Astrocyte of the cerebellum (primary cell): ENCODE measurements at regions not wholly inside any gene's neighbourhood (a gene's known extent, or its start where the extent isn't known, plus 50 kb on each side); places are given as distances from the start of the nearest gene placed in this dataset.
"Not testable (repeated sequence)": the region's sequence is repeated elsewhere in the genome, so short reads cannot be mapped to it uniquely, and the experiment has no call there.

Source experiments
- DNase-seq: peaks from one replicate; pipeline ENCODE4 v3.0.0-alpha.2; 2011; ENCODE audit warnings: low read depth
- H3K4me3 ChIP-seq: 2 replicates; pipeline ENCODE4 v1.5.1; 2011; ENCODE audit warnings: mild to moderate bottlenecking, low read depth, low read length, moderate library complexity
- in situ Hi-C: cut with HindIII; loops from 2 replicates; pipeline ENCODE4 v1.10.0; 2017; ENCODE audit warnings: low sequenced_read_pairs
- TF ChIP-seq, protein P1 (sequence below): IDR thresholded peaks from 2 replicates; pipeline ENCODE4 v1.5.1; 2012; ENCODE audit warnings: low read length, low read depth, moderate library complexity, mild to moderate bottlenecking; ENCODE audit errors: missing control alignments

DNA sequence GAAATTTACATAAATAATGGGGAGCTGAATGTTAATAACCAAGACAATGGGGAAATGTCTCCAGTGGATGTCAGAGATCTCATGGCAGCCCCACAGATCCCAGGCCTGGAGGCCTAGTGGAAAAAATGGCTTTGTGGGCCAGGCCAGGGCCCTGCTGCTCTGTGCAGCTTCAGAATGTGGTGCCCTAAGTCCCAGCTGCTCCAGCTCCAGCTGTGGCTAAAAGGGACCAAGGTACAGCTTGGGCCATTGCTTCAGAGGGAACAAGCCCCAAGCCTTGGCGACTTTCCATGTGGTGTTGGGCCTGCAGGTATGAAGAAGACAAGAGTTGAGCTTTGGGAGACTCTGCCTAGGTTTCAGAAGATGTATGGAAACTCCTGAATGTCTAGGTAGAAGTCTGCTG, 658.2 kb downstream of the NUP35 start:
- in situ Hi-C loops, result no loop called here
- TF ChIP-seq, protein P1, sequence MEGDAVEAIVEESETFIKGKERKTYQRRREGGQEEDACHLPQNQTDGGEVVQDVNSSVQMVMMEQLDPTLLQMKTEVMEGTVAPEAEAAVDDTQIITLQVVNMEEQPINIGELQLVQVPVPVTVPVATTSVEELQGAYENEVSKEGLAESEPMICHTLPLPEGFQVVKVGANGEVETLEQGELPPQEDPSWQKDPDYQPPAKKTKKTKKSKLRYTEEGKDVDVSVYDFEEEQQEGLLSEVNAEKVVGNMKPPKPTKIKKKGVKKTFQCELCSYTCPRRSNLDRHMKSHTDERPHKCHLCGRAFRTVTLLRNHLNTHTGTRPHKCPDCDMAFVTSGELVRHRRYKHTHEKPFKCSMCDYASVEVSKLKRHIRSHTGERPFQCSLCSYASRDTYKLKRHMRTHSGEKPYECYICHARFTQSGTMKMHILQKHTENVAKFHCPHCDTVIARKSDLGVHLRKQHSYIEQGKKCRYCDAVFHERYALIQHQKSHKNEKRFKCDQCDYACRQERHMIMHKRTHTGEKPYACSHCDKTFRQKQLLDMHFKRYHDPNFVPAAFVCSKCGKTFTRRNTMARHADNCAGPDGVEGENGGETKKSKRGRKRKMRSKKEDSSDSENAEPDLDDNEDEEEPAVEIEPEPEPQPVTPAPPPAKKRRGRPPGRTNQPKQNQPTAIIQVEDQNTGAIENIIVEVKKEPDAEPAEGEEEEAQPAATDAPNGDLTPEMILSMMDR, result no peak
- no peak for DNase-seq
- H3K4me3 ChIP-seq, result no peak overlapping the region

DNA sequence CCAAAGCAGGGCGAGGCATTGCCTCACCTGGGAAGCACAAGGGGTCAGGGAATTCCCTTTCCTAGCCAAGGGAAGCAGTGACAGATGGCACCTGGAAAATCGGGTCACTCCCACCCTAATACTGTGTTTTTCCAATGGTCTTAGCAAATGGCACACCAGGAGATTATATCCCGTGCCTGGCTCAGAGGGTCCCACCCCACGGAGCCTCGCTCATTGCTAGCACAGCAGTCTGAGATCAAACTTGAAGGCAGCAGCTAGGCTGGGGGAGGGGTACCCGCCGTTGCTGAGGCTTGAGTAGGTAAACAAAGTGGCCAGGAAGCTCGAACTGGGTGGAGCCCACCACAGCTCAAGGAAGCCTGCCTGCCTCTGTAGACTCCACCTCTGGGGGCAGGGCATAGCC, 664.6 kb downstream of the NUP35 start:
- in situ Hi-C loops, H3K4me3 ChIP-seq, DNase-seq: not testable (repeated sequence)

DNA sequence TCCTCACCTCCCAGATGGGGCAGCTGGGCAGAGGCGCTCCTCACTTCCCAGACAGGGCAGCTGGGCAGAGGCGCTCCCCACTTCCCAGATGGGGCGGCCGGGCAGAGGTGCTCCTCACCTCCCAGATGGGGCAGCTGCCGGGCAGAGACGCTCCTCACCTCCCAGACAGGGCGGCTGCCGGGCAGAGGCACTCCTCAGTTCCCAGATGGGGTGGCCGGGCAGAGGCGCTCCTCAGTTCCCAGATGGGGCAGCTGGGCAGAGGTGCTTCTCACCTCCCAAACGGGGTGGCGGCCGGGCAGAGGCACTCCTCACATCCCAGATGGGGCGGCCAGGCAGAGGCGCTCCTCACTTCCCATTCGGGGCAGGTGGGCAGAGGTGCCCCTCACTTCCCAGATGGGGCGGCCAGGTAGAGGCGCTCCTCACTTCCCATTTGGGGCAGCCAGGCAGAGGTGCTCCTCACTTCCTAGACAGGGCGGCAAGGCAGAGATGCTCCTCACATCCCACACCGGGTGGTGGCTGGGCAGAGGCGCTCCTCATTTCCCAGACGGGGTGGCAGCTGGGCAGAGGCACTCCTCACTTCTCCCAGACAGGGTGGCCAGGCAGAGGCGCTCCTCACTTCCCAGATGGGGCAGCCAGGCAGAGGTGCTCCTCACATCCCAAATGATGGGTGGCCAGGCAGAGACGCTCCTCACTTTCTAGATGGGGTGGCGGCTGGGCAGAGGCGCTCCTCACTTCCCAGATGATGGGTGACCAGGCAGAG, 668.1 kb downstream of the NUP35 start:
- in situ Hi-C loops, H3K4me3 ChIP-seq, DNase-seq: not testable (repeated sequence)

DNA sequence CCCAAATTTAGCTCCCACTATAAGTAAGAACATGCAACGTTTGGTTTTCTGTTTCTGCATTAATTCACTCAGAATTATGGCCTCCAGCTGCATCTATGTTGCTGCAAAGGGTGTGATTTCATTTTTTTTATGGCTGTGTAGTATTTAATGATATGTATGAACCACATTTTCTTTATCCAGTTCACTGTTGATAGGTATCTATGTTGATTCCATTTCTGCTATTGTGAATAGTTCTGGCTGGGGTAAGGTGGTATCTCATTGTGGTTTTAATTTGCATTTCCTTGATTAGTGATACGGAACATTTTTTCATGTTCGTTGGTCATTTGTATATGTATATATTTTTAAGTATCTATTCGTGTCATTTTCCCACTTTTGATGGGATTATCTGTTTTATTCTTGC, 674.3 kb downstream of the NUP35 start:
- no peak overlapping the region for H3K4me3 ChIP-seq
- in situ Hi-C loops, result no loop called here
- no peak for DNase-seq
- TF ChIP-seq, protein P1, result no peak

DNA sequence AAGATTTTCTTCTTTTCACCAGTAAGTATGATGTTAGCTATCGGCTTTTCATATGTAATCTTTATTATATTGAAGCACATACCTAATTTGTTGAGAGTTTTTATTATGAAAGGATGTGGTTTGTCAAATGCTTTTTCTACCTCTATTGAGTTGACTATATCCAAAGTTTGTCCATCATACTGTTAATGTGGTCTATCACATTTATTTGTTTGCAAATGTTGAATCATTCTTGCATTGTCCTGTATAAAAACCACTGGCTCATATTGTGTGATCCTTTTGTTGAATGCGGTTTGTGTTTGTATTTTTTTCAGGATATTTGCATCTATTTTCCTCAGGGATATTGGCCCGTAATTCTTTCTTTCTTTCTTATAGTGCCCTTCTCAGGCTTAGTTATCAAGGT, 675.5 kb downstream of the NUP35 start:
- TF ChIP-seq, protein P1, result no peak
- no peak overlapping the region for H3K4me3 ChIP-seq
- DNase-seq, result no peak
- in situ Hi-C loops, result no loop called here

DNA sequence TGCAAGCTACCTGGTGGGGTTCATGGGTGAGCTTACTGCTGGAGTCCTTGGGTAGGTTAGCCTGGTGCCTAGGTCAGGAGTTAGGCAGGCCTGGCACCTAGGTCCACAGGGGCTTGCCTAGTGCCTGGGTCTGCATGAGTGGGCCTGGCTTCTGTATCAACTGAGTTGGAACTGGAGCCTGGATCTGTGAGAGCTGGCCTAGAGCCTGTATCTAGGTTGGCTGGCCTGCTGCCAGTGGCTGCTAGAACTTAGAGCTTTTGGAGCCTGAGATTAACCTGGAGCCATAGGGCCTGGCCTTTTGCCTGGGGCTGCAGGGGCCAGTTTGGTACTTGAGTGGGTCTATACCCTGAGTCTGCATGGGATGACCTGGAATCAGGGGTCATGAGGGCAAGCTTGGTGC, 679.4 kb downstream of the NUP35 start:
- in situ Hi-C loops, result no loop called here
- DNase-seq, result no peak
- H3K4me3 ChIP-seq, result no peak overlapping the region
- TF ChIP-seq, protein P1, result no peak

DNA sequence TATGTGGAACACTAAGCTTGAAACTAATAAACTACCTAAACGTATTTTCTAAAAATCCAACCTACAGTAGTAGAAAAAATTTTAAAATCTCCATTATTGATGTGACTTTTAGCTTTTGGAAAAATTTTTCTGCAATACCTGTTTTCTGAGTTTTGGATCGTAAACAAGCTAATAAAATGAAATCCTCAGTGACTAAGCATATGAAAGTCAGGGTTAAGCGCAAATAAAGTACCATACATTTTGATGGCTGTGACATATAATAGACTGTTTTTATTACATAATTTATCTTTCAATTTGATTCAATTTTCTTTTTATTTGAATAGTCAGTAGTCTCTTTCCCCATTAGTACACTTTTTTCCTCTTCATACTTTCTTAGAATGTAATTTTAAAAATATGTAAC, 683.6 kb downstream of the NUP35 start:
- in situ Hi-C loops, result loop anchor here (5.0 kb wide), 1 partner anchor 71 kb away; no protein-coding TSS in a partner anchor
- DNase-seq, result no peak
- TF ChIP-seq, protein P1, result no peak
- no peak overlapping the region for H3K4me3 ChIP-seq
